ENCODE measurements at regions not wholly inside any gene's neighbourhood (a gene's known extent, or its start where the extent isn't known, plus 50 kb on each side); places are given as distances from the start of the nearest gene placed in this dataset.

- no peak for TF ChIP-seq CTCF (IDR thresholded peaks at IDR 0.05; ENCODE audit: low read depth, low read length)
- no peak for DNase-seq (ENCODE audit: low read depth, low spot score)
- no peak overlapping the region for H3K4me3 ChIP-seq (ENCODE audit: low read depth, low read length)
- in situ Hi-C loops (cut with HindIII; ENCODE audit: low sequenced_read_pairs) = no loop called here
These were observed 168.8 kb upstream of the VEPH1 start for GRCh38 chr3:157672061-157672460.

- TF ChIP-seq CTCF (IDR thresholded peaks at IDR 0.05; ENCODE audit: low read depth, low read length) = no peak
- DNase-seq (ENCODE audit: low read depth, low spot score) = no peak
- no peak overlapping the region for H3K4me3 ChIP-seq (ENCODE audit: low read depth, low read length)
- in situ Hi-C loops (cut with HindIII; ENCODE audit: low sequenced_read_pairs) = no loop called here
These were observed 168.4 kb upstream of the VEPH1 start for GRCh38 chr3:157671656-157672055.

GRCh38 chr3:157669416-157669815, 166.2 kb upstream of the VEPH1 start:
- no peak for DNase-seq (ENCODE audit: low read depth, low spot score)
- in situ Hi-C loops (cut with HindIII; ENCODE audit: low sequenced_read_pairs) = no loop called here
- TF ChIP-seq CTCF (IDR thresholded peaks at IDR 0.05; ENCODE audit: low read depth, low read length) = no peak
- H3K4me3 ChIP-seq (ENCODE audit: low read depth, low read length) = no peak overlapping the region

- in situ Hi-C loops (cut with HindIII; ENCODE audit: low sequenced_read_pairs) = no loop called here
These were observed 164.3 kb upstream of the VEPH1 start for GRCh38 chr3:157667493-157667892.

GRCh38 chr3:157662171-157662570, 159.0 kb upstream of the VEPH1 start:
- no peak for DNase-seq (ENCODE audit: low read depth, low spot score)
- no peak overlapping the region for H3K4me3 ChIP-seq (ENCODE audit: low read depth, low read length)
- no peak for TF ChIP-seq CTCF (IDR thresholded peaks at IDR 0.05; ENCODE audit: low read depth, low read length)
- in situ Hi-C loops (cut with HindIII; ENCODE audit: low sequenced_read_pairs) = no loop called here

More at GRCh38 chr3:157667493-157667892, 164.3 kb upstream of the VEPH1 start:
- no peak overlapping the region for H3K4me3 ChIP-seq (ENCODE audit: low read depth, low read length)
- DNase-seq (ENCODE audit: low read depth, low spot score) = no peak
- no peak for TF ChIP-seq CTCF (IDR thresholded peaks at IDR 0.05; ENCODE audit: low read depth, low read length)

- TF ChIP-seq CTCF (IDR thresholded peaks at IDR 0.05; ENCODE audit: low read depth, low read length) = no peak
- in situ Hi-C loops (cut with HindIII; ENCODE audit: low sequenced_read_pairs) = no loop called here
- no peak overlapping the region for H3K4me3 ChIP-seq (ENCODE audit: low read depth, low read length)
- DNase-seq (ENCODE audit: low read depth, low spot score) = no peak
These were observed 157.6 kb upstream of the VEPH1 start for GRCh38 chr3:157660847-157661246.

GRCh38 chr3:157652366-157652765, 149.2 kb upstream of the VEPH1 start:
- in situ Hi-C loops (cut with HindIII; ENCODE audit: low sequenced_read_pairs) = no loop called here
- no peak overlapping the region for H3K4me3 ChIP-seq (ENCODE audit: low read depth, low read length)
- no peak for TF ChIP-seq CTCF (IDR thresholded peaks at IDR 0.05; ENCODE audit: low read depth, low read length)
- no peak for DNase-seq (ENCODE audit: low read depth, low spot score)
